CD4-positive, CD25-positive, alpha-beta regulatory T cell (primary cell): ENCODE measurements at regions not wholly inside any gene's neighbourhood (a gene's known extent, or its start where the extent isn't known, plus 50 kb on each side); places are given as distances from the start of the nearest gene placed in this dataset.
"Not testable (repeated sequence)": the region's sequence is repeated elsewhere in the genome, so short reads cannot be mapped to it uniquely, and the experiment has no call there.

Experiments used
- ATAC-seq, 2 donors: fragments of 150-1000 bp; cut with Tn5 transposase; one replicate each; pipeline ENCODE4 v1.10.0; 2021; ENCODE audit warnings: low read depth in 2 of 2, moderate number of reproducible peaks in 2 of 2, moderate library complexity in 1 of 2
- DNase-seq, 3 donors: peaks; one replicate each; pipeline versions ENCODE4 v3.0.0 to v3.0.0-alpha.2; 2012 to 2022; ENCODE audit warnings: mixed read lengths in 1 of 3
- H3K27ac ChIP-seq: one replicate; pipeline ENCODE4 v1.7.0; 2013; ENCODE audit warnings: mild to moderate bottlenecking, low read length; ENCODE audit not compliant: insufficient read depth, poor library complexity, severe bottlenecking
- H3K27me3 ChIP-seq: one replicate; pipeline ENCODE4 v1.7.0; 2013; ENCODE audit warnings: low read length; ENCODE audit not compliant: control insufficient read depth, insufficient read depth
- H3K36me3 ChIP-seq: one replicate; pipeline ENCODE4 v1.7.0; 2013; ENCODE audit warnings: mild to moderate bottlenecking, low read length, moderate library complexity; ENCODE audit not compliant: control insufficient read depth, insufficient read depth
- H3K4me1 ChIP-seq: 2 replicates; pipeline ENCODE4 v1.7.0; 2013; ENCODE audit warnings: mild to moderate bottlenecking, low read length; ENCODE audit not compliant: insufficient read depth, control insufficient read depth, poor library complexity, severe bottlenecking
- H3K4me3 ChIP-seq: one replicate; pipeline ENCODE4 v1.7.0; 2013; ENCODE audit warnings: low read depth, mild to moderate bottlenecking, low read length, moderate library complexity
- H3K9me3 ChIP-seq, 2 experiments: 1 replicate in 1 of 2; 2 replicates in 1 of 2; pipeline ENCODE4 v1.7.0; 2013; ENCODE audit warnings: low read length in 2 of 2, mild to moderate bottlenecking in 1 of 2, moderate library complexity in 1 of 2; ENCODE audit not compliant: control insufficient read depth in 2 of 2
- H3K27ac Mint-ChIP-seq, 3 donors: one replicate each; pipeline ENCODE4 v1.8.0; 2020 to 2022; ENCODE audit warnings: mild to moderate bottlenecking in 3 of 3, mixed read lengths in 3 of 3, moderate library complexity in 2 of 3
- H3K27me3 Mint-ChIP-seq: one replicate; pipeline ENCODE4 v1.8.0; 2022; ENCODE audit warnings: mild to moderate bottlenecking, mixed read lengths
- H3K36me3 Mint-ChIP-seq: one replicate; pipeline ENCODE4 v1.8.0; 2020; ENCODE audit warnings: mixed read lengths
- H3K4me1 Mint-ChIP-seq, 4 donors: one replicate each; pipeline ENCODE4 v1.8.0; 2020 to 2022; ENCODE audit warnings: mixed read lengths in 4 of 4, mild to moderate bottlenecking in 1 of 4
- H3K4me3 Mint-ChIP-seq, 4 donors: one replicate each; pipeline ENCODE4 v1.8.0; 2020 to 2022; ENCODE audit warnings: mild to moderate bottlenecking in 4 of 4, mixed read lengths in 4 of 4, moderate library complexity in 3 of 4
- H3K9me3 Mint-ChIP-seq, 7 donors: one replicate each; pipeline ENCODE4 v1.8.0; 2020 to 2022; ENCODE audit warnings: mixed read lengths in 7 of 7, mild to moderate bottlenecking in 3 of 7, moderate library complexity in 2 of 7

GRCh38 chr2:194383401-194383800 is 1273.6 kb upstream of the SLC39A10 start:
- H3K9me3 Mint-ChIP-seq = peaks cover 0 to 6% (median 5%) of the 10 kb centered on the region in 7 donors
- H3K4me1 ChIP-seq = no peaks in the 10 kb centered on the region
- no peak overlapping the region for H3K27ac ChIP-seq
- H3K27me3 ChIP-seq = no peaks in the 10 kb centered on the region
- ATAC-seq = no peak
- peaks cover 2 to 4% of the 10 kb centered on the region in 2 experiments for H3K9me3 ChIP-seq
- peak in 1 of 3 donors; percentile 2 for DNase-seq
- H3K27me3 Mint-ChIP-seq = no peaks in the 10 kb centered on the region
- no peaks in the 10 kb centered on the region for H3K36me3 ChIP-seq
- H3K4me3 Mint-ChIP-seq = no peak overlapping the region
- H3K36me3 Mint-ChIP-seq = no peaks in the 10 kb centered on the region
- H3K4me1 Mint-ChIP-seq = no peaks in the 10 kb centered on the region
- H3K4me3 ChIP-seq = no peak overlapping the region
- no peak overlapping the region for H3K27ac Mint-ChIP-seq

- Mint-ChIP-seq H3K9me3 (peaks cover 0 to 6% (median 2%) of the 10 kb centered on the region in 7 donors), H3K27ac (no peak overlapping the region), H3K27me3 (no peaks in the 10 kb centered on the region), H3K4me1 (no peaks in the 10 kb centered on the region), H3K4me3 (no peak overlapping the region), H3K36me3 (no peaks in the 10 kb centered on the region)
- Histone ChIP-seq H3K4me3 (no peak overlapping the region), H3K27ac (no peak overlapping the region), H3K4me1 (no peaks in the 10 kb centered on the region), H3K27me3 (no peaks in the 10 kb centered on the region), H3K9me3 (peaks cover 2 to 4% of the 10 kb centered on the region in 2 experiments), H3K36me3 (no peaks in the 10 kb centered on the region)
- ATAC-seq (no peak), DNase-seq (no peak)
Measured at GRCh38 chr2:194382221-194382620, 1274.8 kb upstream of the SLC39A10 start.

DNA sequence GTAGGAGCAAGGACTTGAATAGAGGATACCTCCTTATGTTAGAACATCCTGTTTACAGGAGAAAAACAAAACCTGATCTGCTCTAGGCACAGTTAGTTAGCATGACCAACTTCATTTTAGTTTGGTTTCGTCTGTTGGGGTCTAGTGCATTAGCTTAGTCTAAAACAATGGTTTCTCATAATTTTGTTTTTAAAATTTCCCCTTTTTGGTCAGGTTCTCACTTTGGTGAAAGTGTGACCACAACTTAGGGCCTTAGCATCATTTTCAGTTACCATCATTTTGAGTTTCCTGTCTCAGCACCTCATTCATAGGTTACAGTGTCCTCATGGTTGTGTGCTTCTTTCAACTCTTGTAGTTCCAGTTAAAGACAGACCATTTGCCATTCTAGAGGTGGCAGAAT is 1277.0 kb upstream of the SLC39A10 start:
- Histone ChIP-seq H3K4me1 (no peaks in the 10 kb centered on the region), H3K27me3 (no peaks in the 10 kb centered on the region), H3K27ac (no peak overlapping the region), H3K9me3 (peaks cover 2 to 4% of the 10 kb centered on the region in 2 experiments), H3K4me3 (no peak overlapping the region), H3K36me3 (no peaks in the 10 kb centered on the region)
- H3K27me3 Mint-ChIP-seq = no peaks in the 10 kb centered on the region
- DNase-seq = no peak
- H3K4me1 Mint-ChIP-seq = no peaks in the 10 kb centered on the region
- H3K36me3 Mint-ChIP-seq = no peaks in the 10 kb centered on the region
- no peak overlapping the region for H3K4me3 Mint-ChIP-seq
- H3K27ac Mint-ChIP-seq = no peak overlapping the region
- H3K9me3 Mint-ChIP-seq = peaks cover 1 to 11% (median 4%) of the 10 kb centered on the region in 7 donors
- ATAC-seq = peak in 1 of 2 donors; percentile 24

DNA sequence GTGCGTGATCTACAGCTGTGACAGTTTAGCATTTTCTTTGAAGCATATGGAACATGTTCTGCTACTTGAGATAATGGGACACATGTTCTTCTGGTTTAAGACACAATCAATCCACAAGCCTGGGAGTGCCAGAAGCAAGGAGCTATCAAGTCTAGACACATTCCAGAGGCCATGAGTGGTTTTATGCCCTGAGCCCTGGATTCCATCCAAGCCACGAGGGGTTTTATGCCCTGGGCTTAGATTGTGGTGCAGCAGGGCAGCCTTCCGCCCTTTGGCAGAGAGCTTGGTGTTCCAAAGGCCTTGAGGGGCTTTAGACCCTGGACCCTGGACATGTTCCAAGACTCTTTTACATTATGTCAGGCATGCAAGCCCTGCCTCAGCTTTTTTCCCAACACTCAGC is 1289.6 kb upstream of the SLC39A10 start:
- H3K4me1 Mint-ChIP-seq, H3K36me3 ChIP-seq, ATAC-seq, H3K27ac ChIP-seq, H3K27me3 ChIP-seq, H3K4me3 ChIP-seq, H3K36me3 Mint-ChIP-seq, H3K27ac Mint-ChIP-seq, H3K4me1 ChIP-seq, DNase-seq, H3K4me3 Mint-ChIP-seq, H3K9me3 ChIP-seq, H3K27me3 Mint-ChIP-seq: not testable (repeated sequence)
- H3K9me3 Mint-ChIP-seq = peaks cover 0 to 20% (median 4%) of the 10 kb centered on the region in 7 donors

GRCh38 chr2:194363878-194364277 is 1293.1 kb upstream of the SLC39A10 start:
- peaks cover 0 to 3% (median 0%) of the 10 kb centered on the region in 4 donors for H3K4me1 Mint-ChIP-seq

DNA sequence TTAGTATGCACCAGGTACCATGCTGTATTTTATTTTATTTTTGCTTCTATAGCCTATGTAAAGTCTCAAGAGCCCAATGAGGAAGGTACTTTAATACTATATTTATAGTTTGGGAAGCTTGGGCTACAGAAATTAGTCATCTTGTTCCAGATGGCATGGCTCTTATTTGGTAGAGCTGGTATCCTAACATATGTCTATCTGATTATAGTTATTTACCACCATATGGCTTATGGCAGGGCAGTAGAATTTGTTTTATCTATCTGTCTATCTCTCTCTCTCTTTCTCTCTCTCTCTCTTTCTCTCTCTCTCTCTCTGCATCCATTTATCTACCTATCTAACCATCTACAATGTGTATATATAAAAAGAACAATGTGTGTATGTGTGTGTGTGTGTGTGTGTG is 1293.7 kb upstream of the SLC39A10 start:
- H3K9me3 ChIP-seq = no peaks in the 10 kb centered on the region
- Mint-ChIP-seq H3K27ac (no peak overlapping the region), H3K27me3 (no peaks in the 10 kb centered on the region), H3K4me1 (no peaks in the 10 kb centered on the region), H3K9me3 (peaks cover 0 to 20% (median 3%) of the 10 kb centered on the region in 7 donors), H3K4me3 (no peak overlapping the region), H3K36me3 (no peaks in the 10 kb centered on the region)
- no peaks in the 10 kb centered on the region for H3K27me3 ChIP-seq
- DNase-seq = no peak
- no peaks in the 10 kb centered on the region for H3K36me3 ChIP-seq
- no peaks in the 10 kb centered on the region for H3K4me1 ChIP-seq
- no peak overlapping the region for H3K4me3 ChIP-seq
- H3K27ac ChIP-seq = no peak overlapping the region
- no peak for ATAC-seq

More at GRCh38 chr2:194363878-194364277, 1293.1 kb upstream of the SLC39A10 start:
- H3K36me3 Mint-ChIP-seq = no peaks in the 10 kb centered on the region
- Histone ChIP-seq H3K4me1 (no peaks in the 10 kb centered on the region), H3K27me3 (no peaks in the 10 kb centered on the region), H3K9me3 (no peaks in the 10 kb centered on the region), H3K4me3 (no peak overlapping the region), H3K36me3 (no peaks in the 10 kb centered on the region), H3K27ac (no peak overlapping the region)
- no peaks in the 10 kb centered on the region for H3K27me3 Mint-ChIP-seq
- H3K9me3 Mint-ChIP-seq = peaks cover 0 to 20% (median 4%) of the 10 kb centered on the region in 7 donors
- ATAC-seq = no peak
- H3K4me3 Mint-ChIP-seq = no peak overlapping the region
- DNase-seq = no peak
- H3K27ac Mint-ChIP-seq = no peak overlapping the region

DNA sequence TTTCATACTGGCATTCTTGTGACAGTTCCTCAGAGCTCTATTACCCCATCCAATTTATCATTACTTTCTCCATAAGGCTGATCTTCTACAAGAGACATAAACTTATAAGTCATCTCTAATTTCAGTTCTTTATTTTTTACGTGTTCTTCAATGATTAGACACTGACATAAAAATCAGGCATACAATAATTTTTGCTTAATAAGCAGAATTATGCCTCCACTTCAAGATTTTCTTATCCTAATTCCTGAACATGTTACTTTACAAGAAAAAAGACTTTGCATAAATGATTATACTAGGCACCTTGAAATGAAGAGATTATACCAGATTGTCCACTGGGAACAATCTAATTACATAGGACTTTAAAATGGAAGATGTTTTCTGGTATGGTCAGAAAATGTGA is 1304.5 kb upstream of the SLC39A10 start:
- Mint-ChIP-seq H3K36me3 (no peaks in the 10 kb centered on the region), H3K9me3 (peaks cover 0 to 7% (median 0%) of the 10 kb centered on the region in 7 donors), H3K4me3 (no peak overlapping the region), H3K27me3 (no peaks in the 10 kb centered on the region), H3K27ac (no peak overlapping the region), H3K4me1 (no peaks in the 10 kb centered on the region)
- no peaks in the 10 kb centered on the region for H3K9me3 ChIP-seq
- no peaks in the 10 kb centered on the region for H3K4me1 ChIP-seq
- DNase-seq (no peak), ATAC-seq (no peak)
- no peaks in the 10 kb centered on the region for H3K36me3 ChIP-seq
- H3K27ac ChIP-seq = no peak overlapping the region
- H3K27me3 ChIP-seq = no peaks in the 10 kb centered on the region
- H3K4me3 ChIP-seq = no peak overlapping the region

DNA sequence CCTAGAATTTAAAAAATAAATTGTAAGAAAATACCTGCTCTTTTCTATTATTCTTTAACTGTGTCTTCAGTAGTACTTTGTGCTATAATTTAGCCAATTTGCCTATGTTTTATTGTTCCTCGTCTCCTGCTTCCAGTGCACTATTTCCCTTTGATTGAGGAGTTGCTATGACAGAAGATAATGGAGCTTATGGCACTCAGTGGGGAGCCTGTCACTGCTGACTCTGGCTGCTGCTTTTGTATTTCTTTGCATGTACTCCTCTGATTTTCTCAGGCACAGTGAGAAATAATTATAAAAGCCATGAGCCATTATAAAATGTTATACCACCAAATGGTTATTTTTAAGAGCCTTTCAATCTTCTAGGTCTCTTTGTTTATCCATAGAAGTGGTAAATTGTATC is 1310.8 kb upstream of the SLC39A10 start:
- H3K9me3 ChIP-seq = no peaks in the 10 kb centered on the region
- no peaks in the 10 kb centered on the region for H3K4me1 ChIP-seq
- H3K36me3 ChIP-seq = no peaks in the 10 kb centered on the region
- ATAC-seq = no peak
- no peaks in the 10 kb centered on the region for H3K9me3 Mint-ChIP-seq
- DNase-seq = no peak
- H3K4me3 ChIP-seq = no peak overlapping the region
- no peaks in the 10 kb centered on the region for H3K27me3 Mint-ChIP-seq
- H3K4me1 Mint-ChIP-seq = no peaks in the 10 kb centered on the region
- H3K27ac Mint-ChIP-seq = no peak overlapping the region
- no peaks in the 10 kb centered on the region for H3K27me3 ChIP-seq
- no peak overlapping the region for H3K4me3 Mint-ChIP-seq
- no peak overlapping the region for H3K27ac ChIP-seq
- no peaks in the 10 kb centered on the region for H3K36me3 Mint-ChIP-seq
